T follicular helper cell (primary cell): ENCODE measurements at regions not wholly inside any gene's neighbourhood (a gene's known extent, or its start where the extent isn't known, plus 50 kb on each side); places are given as distances from the start of the nearest gene placed in this dataset.
"Not testable (repeated sequence)": the region's sequence is repeated elsewhere in the genome, so short reads cannot be mapped to it uniquely, and the experiment has no call there.

Source experiments
- DNase-seq: peaks from one replicate; pipeline ENCODE4 v3.0.0-alpha.2; 2020; ENCODE audit warnings: low read depth

GRCh38 chr15:44817797-44818196, 81.5 kb downstream of the TRIM69 start:
- DNase-seq = not testable (repeated sequence)

GRCh38 chr15:44819331-44819987, 83.1 kb downstream of the TRIM69 start:
- DNase-seq = not testable (repeated sequence)

- DNase-seq = not testable (repeated sequence)
Observed at GRCh38 chr15:44820535-44820934, 84.2 kb downstream of the TRIM69 start.

GRCh38 chr15:44820967-44821366, 84.6 kb downstream of the TRIM69 start:
- DNase-seq = not testable (repeated sequence)

- not testable (repeated sequence) for DNase-seq
Observed at GRCh38 chr15:44824277-44825145, 88.2 kb downstream of the TRIM69 start.

- not testable (repeated sequence) for DNase-seq
Observed at GRCh38 chr15:44826583-44826982, 90.3 kb downstream of the TRIM69 start.

GRCh38 chr15:44828229-44828914, 92.0 kb downstream of the TRIM69 start:
- not testable (repeated sequence) for DNase-seq

GRCh38 chr15:44829150-44829549, 92.8 kb downstream of the TRIM69 start:
- not testable (repeated sequence) for DNase-seq

GRCh38 chr15:44830692-44831408, 94.5 kb downstream of the TRIM69 start:
- DNase-seq = not testable (repeated sequence)

GRCh38 chr15:44831409-44831741, 95.0 kb downstream of the TRIM69 start:
- DNase-seq = not testable (repeated sequence)

GRCh38 chr15:44832133-44832532, 95.8 kb downstream of the TRIM69 start:
- DNase-seq = not testable (repeated sequence)

GRCh38 chr15:44833081-44833480, 96.8 kb downstream of the TRIM69 start:
- DNase-seq = not testable (repeated sequence)

GRCh38 chr15:44833761-44834160, 97.4 kb downstream of the TRIM69 start:
- DNase-seq = not testable (repeated sequence)

GRCh38 chr15:44835082-44835481, 98.8 kb downstream of the TRIM69 start:
- DNase-seq = not testable (repeated sequence)

GRCh38 chr15:44836094-44836493, 99.8 kb downstream of the TRIM69 start:
- no peak for DNase-seq

- DNase-seq = not testable (repeated sequence)
Observed at GRCh38 chr15:44838929-44839328, 102.6 kb downstream of the TRIM69 start.

- not testable (repeated sequence) for DNase-seq
Observed at GRCh38 chr15:44841762-44842161, 105.4 kb downstream of the TRIM69 start.

GRCh38 chr15:44842883-44843282, 106.6 kb downstream of the TRIM69 start:
- DNase-seq = not testable (repeated sequence)

- DNase-seq = not testable (repeated sequence)
Observed at GRCh38 chr15:44844936-44845335, 108.6 kb downstream of the TRIM69 start.

GRCh38 chr15:44846156-44846555, 109.8 kb downstream of the TRIM69 start:
- DNase-seq = not testable (repeated sequence)

- DNase-seq = not testable (repeated sequence)
Observed at GRCh38 chr15:44847555-44847954, 108.9 kb upstream of the TERB2 start.

- DNase-seq = not testable (repeated sequence)
Observed at GRCh38 chr15:44848859-44849258, 107.6 kb upstream of the TERB2 start.
